RCC 7860 (cell line): ENCODE measurements at regions not wholly inside any gene's neighbourhood (a gene's known extent, or its start where the extent isn't known, plus 50 kb on each side); places are given as distances from the start of the nearest gene placed in this dataset.

Experiments
- DNase-seq: peaks from one replicate; pipeline ENCODE4 v3.0.0-alpha.2; 2015; ENCODE audit warnings: low spot score
- FAIRE-seq: peaks from 2 replicates; lab custom pipeline; 2012; peaks lifted over from hg19 to GRCh38; lab: Jason Lieb, UNC

- FAIRE-seq: no peak
- DNase-seq: no peak
Observed at GRCh38 chr4:15130441-15130840, 128.2 kb downstream of the CPEB2 start.

GRCh38 chr4:15131551-15131950 is 129.3 kb downstream of the CPEB2 start:
- DNase-seq (no peak), FAIRE-seq (no peak)

GRCh38 chr4:15132739-15133138 is 130.5 kb downstream of the CPEB2 start:
- no peak for DNase-seq
- FAIRE-seq: no peak

- no peak for FAIRE-seq
- no peak for DNase-seq
Observed at GRCh38 chr4:15139599-15139998, 137.3 kb downstream of the CPEB2 start.

- FAIRE-seq (no peak), DNase-seq (no peak)
Observed at GRCh38 chr4:15142201-15142600, 139.9 kb downstream of the CPEB2 start.

- DNase-seq (no peak), FAIRE-seq (no peak)
Observed at GRCh38 chr4:15143551-15143950, 141.3 kb downstream of the CPEB2 start.

- DNase-seq (no peak), FAIRE-seq (no peak)
Observed at GRCh38 chr4:15144249-15144966, 142.1 kb downstream of the CPEB2 start.

GRCh38 chr4:15144967-15145295 is 142.7 kb downstream of the CPEB2 start:
- no peak for DNase-seq
- FAIRE-seq: no peak

GRCh38 chr4:15145709-15146108 is 143.4 kb downstream of the CPEB2 start:
- DNase-seq: no peak
- no peak for FAIRE-seq

GRCh38 chr4:15147714-15148113 is 145.4 kb downstream of the CPEB2 start:
- DNase-seq: no peak
- no peak for FAIRE-seq

- FAIRE-seq (no peak), DNase-seq (no peak)
Observed at GRCh38 chr4:15148199-15148598, 145.9 kb downstream of the CPEB2 start.

- FAIRE-seq: no peak
- no peak for DNase-seq
Observed at GRCh38 chr4:15148691-15149090, 146.4 kb downstream of the CPEB2 start.

GRCh38 chr4:15149234-15149838 is 147.1 kb downstream of the CPEB2 start:
- FAIRE-seq: no peak
- DNase-seq: no peak

GRCh38 chr4:15149839-15150592 is 147.7 kb downstream of the CPEB2 start:
- FAIRE-seq (no peak), DNase-seq (peak; percentile 61)

- DNase-seq (no peak), FAIRE-seq (no peak)
Observed at GRCh38 chr4:15150631-15151030, 148.3 kb downstream of the CPEB2 start.

GRCh38 chr4:15151033-15151432 is 148.8 kb downstream of the CPEB2 start:
- FAIRE-seq: no peak
- DNase-seq: no peak

GRCh38 chr4:15153662-15154061 is 151.4 kb downstream of the CPEB2 start:
- FAIRE-seq (no peak), DNase-seq (no peak)

GRCh38 chr4:15158406-15159091 is 156.3 kb downstream of the CPEB2 start:
- no peak for DNase-seq
- FAIRE-seq: no peak

- FAIRE-seq (no peak), DNase-seq (no peak)
Observed at GRCh38 chr4:15159477-15160019, 157.3 kb downstream of the CPEB2 start.

- DNase-seq (no peak), FAIRE-seq (no peak)
Observed at GRCh38 chr4:15161439-15161838, 159.2 kb downstream of the CPEB2 start.

- FAIRE-seq (no peak), DNase-seq (no peak)
Observed at GRCh38 chr4:15162046-15162445, 159.8 kb downstream of the CPEB2 start.
